Gastrocnemius medialis (tissue), 4 donors: ENCODE measurements at regions not wholly inside any gene's neighbourhood (a gene's known extent, or its start where the extent isn't known, plus 50 kb on each side); places are given as distances from the start of the nearest gene placed in this dataset.

Experiments used
- CTCF ChIP-seq, 5 experiments: fragments of 450-650 bp in 3 of 5; fragments of 200-600 bp in 2 of 5; sonication (generic) in 2 of 5; IDR thresholded peaks in 4 of 5; conservative IDR thresholded peaks in 1 of 5; 1 replicate in 4 of 5; 2 replicates in 1 of 5; pipeline ENCODE4 v1.5.1; 2016 to 2019; ENCODE audit warnings: antibody characterized with exemption in 5 of 5, mild to moderate bottlenecking in 3 of 5, moderate library complexity in 3 of 5
- POLR2A ChIP-seq, 2 donors: fragments of 450-650 bp; IDR thresholded peaks; one replicate each; pipeline ENCODE4 v1.6.1; 2017; ENCODE audit warnings: antibody characterized with exemption in 2 of 2, mild to moderate bottlenecking in 2 of 2, moderate library complexity in 2 of 2

GRCh38 chr6:14036911-14037310 is 80.7 kb upstream of the CD83 start:
- TF ChIP-seq CTCF (IDR thresholded peaks at IDR 0.05 in 4 of 5, conservative IDR thresholded peaks at IDR 0.05 in 1 of 5) = no peak
- TF ChIP-seq POLR2A (IDR thresholded peaks at IDR 0.05) = no peak
